HG02623 (cell line): ENCODE measurements at regions not wholly inside any gene's neighbourhood (a gene's known extent, or its start where the extent isn't known, plus 50 kb on each side); places are given as distances from the start of the nearest gene placed in this dataset.

ENCODE experiments used
- ATAC-seq: cut with Tn5 transposase; IDR thresholded peaks from one replicate; pipeline ENCODE4 v1.9.1; 2021; ENCODE audit warnings: moderate library complexity; ENCODE audit not compliant: unreplicated experiment

DNA sequence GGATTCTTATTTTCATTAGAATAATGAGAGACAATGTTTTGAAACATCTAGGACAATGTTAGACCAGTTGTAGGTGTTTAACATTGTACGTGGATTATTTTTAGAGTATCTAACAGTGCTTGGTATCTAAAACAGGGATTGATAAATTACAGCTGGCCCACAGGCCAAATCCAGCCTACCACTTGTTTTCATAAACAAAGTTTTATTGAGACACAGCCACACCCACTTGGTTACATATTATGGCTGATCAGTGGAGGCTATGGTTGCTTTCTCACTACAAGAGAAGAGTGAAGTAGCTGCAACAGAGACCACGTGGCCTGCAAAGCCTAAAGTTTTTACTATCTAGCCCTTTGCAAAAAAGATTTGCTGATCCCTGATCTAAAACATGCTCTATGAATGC, 223.1 kb upstream of the CTNNB1 start:
- ATAC-seq: no peak

DNA sequence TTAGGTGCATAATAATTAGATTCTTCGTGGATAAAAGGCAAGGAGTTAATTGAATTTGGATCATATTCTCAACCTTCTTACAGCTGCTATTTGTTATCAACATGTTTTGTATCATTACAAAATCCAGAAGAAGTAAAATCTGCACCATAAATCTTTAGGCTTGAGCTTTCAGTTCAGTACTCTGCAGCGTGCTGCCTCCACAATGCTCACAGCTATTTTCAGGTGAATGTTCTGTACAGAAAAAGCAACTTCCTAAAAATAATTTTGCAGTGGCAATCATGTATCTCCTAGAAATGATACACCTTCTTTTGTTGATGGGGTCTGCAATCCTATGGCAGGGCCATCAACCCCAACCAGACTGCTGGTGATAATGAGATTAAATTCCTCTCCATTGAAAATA, 220.9 kb upstream of the CTNNB1 start:
- ATAC-seq: no peak

DNA sequence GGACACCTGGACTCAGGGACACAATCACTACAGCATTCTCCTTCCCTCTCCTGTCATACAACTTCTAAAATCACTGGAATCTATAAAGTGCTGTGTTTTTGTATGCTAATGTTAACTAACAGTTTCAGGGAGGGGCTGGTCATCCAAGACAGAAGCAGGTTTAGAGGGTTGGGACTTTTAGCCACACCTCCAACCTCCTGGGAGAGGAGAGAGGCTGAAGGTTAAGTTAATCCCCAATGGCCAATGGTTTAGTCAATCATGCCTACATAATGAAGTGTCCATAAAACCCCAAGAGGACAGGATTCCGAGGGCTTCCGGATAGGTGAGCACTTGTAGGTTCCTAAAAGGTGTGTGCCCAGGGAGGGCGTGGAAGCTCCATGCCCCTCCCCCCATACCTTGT, 219.3 kb upstream of the CTNNB1 start:
- no peak for ATAC-seq

DNA sequence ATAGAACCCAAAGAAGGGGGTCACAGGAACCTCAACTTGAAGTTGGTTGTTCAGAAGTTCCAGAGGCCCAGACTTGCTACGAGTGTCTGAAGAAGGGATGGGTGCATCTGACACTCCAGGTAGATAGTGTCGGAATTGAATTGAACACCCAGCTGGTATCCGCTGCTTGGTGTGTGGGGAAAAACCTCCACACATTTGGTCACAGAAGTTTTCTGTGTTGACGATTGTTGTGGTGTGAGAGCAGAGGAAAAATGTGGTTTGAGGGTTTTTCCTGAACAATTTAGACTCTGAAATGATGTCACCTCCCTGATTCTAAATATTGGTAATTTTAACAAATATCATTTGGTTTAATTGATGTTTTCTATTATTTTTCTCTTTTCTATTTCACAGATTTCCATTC, 218.8 kb upstream of the CTNNB1 start:
- no peak for ATAC-seq

DNA sequence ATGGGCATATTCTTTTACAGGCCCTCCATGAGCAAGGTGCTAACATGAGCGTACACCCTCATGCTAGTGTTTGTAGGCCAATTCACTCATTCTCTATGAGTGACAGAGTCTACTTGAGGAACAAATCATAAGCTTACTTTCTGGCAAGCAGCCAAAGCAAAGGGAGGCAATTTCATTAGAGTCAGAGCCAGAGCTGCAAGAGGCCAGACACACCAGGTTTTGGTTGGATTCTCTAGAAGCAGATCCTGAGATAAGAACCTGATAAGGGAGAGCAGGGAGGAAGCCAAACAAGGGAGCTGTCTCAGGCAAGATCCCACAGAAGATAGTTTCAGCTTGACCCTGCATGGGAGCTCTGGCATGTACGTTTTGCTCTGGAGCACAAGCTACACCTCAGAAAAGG, 214.1 kb upstream of the CTNNB1 start:
- ATAC-seq: no peak

DNA sequence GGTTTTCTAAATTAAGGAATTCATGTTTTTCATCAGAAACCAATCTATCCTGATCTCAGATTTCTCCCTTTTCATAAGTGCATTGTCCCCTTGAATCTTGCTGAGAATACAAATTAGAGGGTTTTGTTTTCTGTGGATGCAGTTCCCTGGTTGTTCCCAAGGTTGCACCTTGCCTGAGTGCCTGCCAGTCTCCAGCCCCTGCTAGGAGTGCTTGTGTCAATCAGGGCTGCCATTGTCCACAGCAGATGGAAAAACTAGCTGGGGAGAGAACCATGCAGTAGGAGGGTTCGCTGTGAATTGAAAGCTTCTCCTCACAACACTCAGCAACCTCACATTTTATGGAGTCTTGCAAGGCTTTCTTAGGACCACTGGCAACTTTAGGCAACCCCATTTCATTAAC, 210.8 kb upstream of the CTNNB1 start:
- ATAC-seq: no peak

DNA sequence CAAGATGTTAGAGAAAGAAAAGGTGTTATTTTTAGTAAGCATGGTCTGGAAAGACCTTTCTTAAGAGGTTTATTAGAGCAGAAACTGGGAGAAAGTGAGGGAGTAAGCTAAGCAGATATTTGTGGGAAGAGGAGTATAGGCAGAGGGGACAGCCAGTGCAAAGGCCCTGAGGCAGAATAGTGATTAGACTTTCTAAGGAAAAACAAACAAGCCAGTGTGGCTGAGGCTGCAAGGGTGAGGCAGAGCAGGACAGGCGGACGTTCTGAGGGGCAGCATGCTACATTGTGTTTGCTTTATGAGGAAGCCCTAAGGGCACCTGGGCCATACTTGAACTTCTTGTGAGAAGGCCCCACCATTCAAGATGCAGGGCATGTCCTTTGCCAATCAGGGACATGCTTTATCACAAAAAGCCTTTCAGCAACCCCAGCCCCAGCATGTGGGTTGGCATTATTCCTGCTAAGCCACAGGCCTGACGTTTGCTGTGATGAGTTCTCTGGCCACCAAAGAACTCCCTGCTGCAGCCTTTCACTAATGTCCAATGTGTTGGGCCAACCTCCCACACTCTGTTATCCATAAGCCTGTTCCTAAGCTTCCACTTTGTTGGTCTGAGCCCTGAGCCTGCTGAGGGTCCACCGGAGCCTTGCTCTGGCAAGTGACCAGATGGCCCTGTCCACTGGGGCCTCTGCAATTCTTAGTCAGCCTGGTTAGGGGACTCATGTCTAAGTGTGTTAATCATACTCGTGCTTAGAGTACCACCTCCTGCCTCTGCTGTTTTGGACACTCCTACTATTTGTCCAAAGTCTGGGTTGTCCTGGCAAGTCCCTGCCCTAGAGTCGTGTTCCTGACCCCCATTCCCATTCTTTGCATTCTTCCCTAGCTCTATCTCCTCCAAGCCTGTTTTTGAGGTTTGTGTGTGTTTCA, 209.9 kb upstream of the CTNNB1 start:
- no peak for ATAC-seq

DNA sequence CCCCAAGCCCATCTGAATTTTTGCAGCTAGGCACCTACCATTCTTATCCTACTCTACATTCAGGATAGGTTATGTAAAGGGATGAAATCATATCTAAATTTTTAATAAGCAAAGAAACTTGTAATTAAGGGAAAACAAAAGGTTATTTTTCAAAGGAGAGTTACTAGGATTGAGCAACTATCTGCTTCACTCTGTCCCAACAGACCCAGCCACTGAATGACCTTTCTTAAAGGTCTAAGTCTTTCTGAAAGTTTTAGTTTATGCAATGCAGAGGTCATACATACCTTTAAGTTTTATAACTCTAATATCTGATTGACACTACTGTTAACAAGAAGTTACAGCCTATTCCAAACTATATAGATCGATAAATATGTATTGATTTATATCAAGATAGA, 209.2 kb upstream of the CTNNB1 start:
- no peak for ATAC-seq

DNA sequence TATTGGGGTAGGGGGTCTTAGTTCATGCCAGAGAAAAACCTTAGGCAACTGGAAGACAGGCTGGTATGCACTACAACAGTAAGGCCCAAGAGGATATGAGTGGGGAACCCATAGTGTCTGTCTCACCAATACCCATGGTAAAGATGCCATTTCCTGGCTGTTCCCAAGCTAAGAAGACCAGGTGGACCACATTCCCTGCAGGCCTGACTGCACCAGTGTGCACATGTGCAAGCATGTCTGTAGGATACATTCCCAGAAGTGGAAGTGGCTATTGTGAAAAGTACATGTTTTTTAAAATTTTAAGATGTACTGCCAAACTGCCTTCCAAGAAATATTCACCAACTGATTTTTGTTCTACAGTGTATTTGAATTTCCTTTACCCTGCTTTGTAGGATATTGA, 207.3 kb upstream of the CTNNB1 start:
- no peak for ATAC-seq

DNA sequence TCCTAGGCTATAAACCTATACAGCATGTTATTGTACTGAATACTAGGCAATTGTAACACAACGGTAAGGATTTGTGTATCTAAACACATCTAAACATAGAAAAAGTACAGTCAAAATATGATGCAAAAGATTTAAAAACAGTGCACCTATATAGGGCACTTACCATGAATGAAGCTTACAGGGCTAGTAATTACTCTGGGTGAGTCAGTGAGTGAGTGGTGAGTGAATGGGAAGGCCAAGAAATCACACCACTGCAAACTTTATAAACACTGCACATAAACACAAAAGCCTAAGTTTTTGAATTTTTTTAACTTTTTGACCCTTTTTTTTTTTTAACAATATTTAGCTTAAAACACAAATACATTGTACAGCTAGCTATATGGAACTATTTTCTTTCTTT, 204.7 kb upstream of the CTNNB1 start:
- no peak for ATAC-seq

DNA sequence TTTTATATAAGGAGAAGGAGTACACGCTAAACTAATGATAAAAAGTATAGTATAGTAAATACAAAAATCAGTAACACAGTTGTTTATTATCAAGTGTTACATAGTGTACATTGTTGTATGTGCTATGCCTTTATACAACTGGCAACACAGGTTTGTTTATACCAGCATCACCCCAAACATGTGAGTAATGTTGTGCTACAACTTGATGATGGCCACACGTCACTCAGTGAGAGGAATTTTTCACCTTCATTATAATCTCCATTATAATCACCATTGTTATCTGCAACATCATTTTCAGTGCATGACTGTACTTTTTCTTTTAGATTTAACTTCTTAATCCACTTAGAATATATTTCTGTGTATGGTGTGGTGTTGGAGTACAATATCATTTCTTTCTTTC, 204.0 kb upstream of the CTNNB1 start:
- ATAC-seq: no peak

DNA sequence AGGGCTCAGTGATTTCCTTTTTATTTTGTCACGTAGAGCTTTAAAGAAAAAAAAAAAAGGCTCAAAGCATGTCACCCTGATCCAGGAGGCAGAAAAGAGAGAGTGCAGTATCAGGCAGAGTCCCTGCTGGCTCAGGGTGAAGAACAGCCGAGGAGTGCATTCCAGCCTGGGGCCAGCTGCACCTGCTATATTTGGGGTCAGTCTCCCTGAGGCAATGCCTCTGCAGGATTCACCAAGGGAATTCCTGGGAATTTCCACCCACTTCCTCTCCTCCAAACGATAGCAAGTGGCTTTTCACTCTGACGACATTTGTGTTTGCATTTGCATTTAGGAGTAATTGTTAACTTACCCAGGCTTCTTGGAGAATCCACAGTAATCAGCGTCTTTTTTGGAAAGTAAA, 202.9 kb upstream of the CTNNB1 start:
- no peak for ATAC-seq

DNA sequence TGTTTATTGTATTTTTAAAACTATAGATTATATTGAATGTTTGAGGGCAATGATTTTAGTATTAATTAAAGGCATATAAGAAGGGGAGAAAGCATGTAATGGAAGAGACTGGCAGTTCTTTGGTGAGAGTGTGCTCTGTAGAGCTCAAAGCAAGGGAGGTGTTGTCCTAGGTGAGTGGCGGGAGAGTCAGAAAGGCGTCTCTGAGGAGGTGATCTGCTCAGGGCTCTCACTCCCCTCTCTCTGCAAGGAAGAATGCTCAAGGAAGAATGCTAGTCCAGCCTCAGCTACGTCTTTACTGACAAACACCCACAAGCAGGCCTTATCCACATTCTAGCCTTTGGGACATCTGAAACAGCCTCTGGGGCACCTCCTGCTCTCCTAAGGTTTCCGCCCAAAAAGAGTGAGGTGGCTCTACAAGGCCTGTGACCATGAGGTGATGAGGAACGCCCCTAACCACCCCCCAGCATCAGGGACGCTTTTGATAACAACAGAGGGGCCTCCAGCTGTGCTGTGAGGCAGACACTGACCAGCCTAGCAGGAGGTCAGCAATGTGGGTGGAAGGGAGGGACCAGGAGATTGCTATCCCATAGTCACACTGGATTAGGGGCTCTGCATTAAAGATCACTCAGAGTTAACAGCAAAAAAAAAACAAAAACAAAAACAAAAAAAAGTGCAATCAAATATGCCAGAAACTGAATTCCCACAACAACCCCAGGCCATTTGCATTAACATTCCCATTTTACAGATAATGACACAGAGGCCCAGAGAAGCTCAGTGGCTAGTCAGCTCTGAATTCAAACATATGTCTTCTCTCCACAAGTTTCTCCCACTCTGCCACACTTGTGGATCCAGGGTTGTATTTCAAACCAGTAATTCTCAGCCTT, 202.2 kb upstream of the CTNNB1 start:
- ATAC-seq: no peak

DNA sequence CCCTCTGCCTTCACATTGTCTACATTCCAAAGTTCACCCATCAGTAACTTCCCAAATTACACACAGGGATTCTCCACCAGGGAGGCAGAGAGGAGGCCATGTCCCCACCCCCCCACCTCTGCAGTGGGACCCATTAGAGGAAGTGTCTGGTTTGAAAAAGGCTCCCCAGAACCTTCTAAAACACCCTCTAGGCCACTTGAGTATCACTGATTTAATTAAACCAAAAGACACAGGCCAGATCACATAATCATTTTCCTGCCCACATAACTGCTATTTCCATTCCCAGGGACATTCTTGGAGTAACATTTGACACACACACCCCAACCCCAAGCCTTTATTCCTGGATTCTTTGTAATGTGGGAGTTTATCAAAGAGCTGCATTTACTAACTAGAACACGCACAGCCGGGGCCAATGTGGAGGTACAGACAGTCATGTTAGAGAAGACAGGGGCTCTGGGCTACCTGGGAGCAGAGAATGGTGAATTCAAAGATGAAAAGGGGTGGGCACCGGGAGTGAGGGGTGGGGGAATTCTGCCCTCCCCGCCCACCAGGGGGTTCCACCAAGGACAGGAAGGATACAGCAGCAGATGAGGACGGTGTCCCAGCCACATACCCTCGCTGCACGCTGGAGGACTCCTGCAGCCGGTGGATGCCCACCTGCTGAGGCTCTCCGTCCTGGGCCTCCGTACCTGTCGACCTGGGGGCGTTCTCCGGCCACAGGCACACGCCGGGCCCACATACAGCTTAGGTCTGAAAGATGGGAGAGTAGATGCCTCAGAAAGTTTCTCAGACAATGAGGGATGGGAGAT, 201.4 kb upstream of the CTNNB1 start:
- no peak for ATAC-seq

DNA sequence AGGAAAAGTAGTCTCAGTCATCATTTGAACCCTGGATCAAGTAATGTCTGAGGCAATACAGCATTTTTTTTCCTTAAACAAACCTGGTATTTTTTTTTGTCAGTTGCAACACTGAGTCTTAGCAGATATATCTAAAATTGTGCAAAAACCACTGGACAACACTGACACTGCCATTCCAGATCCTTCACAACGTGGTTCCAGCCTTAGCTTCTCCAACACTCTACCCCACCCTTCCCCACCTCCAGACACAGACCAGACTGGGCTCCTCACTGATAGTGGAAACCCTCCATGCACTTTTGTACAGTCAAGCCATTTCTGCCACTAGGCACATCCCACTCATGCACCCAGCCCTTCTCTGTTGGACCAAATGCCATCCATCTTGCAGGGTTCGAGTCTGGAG, 199.6 kb upstream of the CTNNB1 start:
- ATAC-seq: no peak

DNA sequence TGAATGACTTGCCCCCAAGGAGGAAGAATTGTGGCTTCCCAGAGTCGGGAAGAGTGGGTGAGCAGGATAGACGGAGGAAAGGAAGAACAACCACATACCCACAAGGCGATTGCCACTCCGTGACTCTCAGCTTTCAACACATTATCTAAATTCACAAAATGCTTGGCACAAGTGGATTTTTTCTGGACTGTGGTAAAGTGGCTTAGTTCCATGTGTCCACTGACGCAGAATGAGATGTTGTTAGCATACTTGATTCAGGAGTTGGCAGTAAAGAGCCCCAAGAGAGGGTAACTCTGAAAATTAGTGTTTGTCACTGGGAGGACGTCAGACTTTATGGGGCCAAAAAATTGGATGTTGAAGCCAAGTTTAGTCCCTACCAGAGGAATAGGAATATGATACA, 198.8 kb upstream of the CTNNB1 start:
- ATAC-seq: no peak

DNA sequence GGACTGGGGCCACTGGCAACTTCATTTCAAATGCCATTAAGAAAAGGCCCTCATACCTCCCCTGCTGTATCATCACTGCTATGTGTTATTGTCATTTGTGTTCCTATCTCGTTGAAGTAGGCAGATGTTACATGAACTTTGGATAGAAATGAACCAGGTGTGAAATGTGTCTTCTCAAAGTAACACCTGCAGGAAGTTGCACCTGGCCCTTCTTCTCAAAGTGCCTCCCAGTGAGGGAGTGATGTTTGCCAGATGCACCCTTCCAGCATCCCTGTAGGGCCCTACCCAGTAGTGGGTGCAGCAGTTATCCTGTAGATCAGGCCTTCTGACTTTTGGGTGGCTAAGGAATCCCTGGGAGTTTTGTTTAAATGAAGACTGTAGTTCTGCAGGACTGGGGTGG, 197.7 kb upstream of the CTNNB1 start:
- ATAC-seq: no peak

DNA sequence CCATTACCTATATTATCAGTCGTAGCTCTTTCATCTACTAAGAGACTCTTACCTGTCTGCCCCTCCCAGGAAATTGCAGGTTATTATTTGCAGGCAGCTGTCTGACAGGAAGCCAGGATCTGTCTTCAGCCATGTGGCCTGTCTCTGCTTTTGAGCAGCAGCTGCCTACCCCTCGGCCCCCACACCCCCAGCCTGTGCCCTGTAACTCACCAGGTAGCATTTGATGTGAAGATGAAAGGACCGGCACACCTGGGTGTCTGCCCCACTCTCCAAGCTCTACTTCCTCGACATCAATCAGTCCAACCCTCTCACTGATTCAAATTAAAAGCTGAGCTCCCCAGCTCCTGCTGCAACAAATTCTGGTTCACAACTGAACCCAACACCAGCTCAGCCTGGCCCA, 197.2 kb upstream of the CTNNB1 start:
- no peak for ATAC-seq

DNA sequence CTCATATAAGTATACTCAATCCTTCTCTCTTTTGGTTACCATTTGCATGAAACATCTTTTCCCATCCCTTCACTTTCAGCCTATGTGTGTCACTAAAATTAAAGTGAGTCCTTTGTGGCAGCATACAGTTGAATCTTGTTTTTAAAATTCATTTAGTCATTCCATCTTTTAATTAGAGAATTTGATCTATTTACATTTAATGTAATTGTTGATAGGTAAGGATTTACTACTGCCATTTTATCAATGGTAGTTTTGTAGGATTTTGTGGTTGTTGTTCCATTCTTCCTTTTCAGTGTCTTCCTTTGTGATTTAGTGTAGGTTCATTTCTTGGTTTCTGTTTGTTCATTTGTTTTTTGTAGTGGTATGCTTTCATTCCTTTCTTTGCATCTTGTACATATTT, 191.9 kb upstream of the CTNNB1 start:
- ATAC-seq: no peak

DNA sequence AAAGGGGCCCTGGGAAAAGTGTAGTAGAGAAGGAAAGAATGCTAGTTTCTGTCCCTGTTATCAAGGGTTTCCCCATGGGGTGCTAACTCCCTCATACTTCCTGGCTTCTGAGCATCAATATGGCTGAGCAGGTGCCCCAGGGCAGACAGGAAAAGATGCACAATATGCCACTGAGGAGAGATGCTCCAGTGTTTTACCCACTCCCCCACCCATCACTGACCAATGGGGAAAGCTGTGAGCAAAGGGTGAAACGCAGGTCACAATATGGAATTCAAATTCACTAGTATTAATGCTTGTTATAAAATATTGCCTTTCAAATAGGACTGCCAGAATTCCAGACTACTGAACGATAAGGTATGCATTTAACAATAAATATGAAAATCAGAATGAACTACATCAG, 187.5 kb upstream of the CTNNB1 start:
- ATAC-seq: no peak

DNA sequence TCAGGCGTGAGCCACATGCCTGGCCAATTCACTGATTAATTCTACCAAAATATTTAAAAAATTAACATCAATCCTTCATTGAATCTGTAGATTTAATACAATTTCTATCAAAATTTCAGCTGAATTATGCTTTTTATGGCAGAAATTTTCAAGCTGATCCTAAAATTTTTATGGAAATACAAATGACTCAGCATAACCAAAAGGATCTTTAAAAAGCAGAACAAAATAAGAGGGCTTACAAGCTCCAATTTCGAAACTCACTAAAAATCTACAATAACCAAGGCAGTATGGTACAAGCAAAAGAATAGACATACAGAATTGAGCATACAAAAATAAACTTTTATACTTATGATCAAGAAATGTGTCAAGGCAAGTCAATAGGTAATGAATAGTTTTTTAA, 180.4 kb upstream of the CTNNB1 start:
- ATAC-seq: no peak
